Neural progenitor cell (in vitro differentiated cells): ENCODE measurements at regions not wholly inside any gene's neighbourhood (a gene's known extent, or its start where the extent isn't known, plus 50 kb on each side); places are given as distances from the start of the nearest gene placed in this dataset.

Experiments
- DNase-seq: peaks from one replicate; pipeline ENCODE4 v3.0.0-alpha.2; 2016; ENCODE audit warnings: low spot score
- H2AFZ ChIP-seq: fragments of 200-600 bp; sonication (generic); replicated peaks from 2 replicates; pipeline ENCODE4 v1.6.1; 2016; ENCODE audit warnings: antibody characterized with exemption
- H3F3A ChIP-seq: fragments of 200-600 bp; sonication (generic); 2 replicates; pipeline ENCODE4 v1.6.1; 2016; ENCODE audit warnings: antibody characterized with exemption, low read depth
- H3K27ac ChIP-seq: fragments of 200-600 bp; sonication (generic); 2 replicates; pipeline ENCODE4 v1.5.1; 2016; ENCODE audit warnings: mild to moderate bottlenecking
- H3K27me3 ChIP-seq: fragments of 200-600 bp; sonication (generic); 2 replicates; pipeline ENCODE4 v1.6.1; 2016; ENCODE audit warnings: mild to moderate bottlenecking, moderate library complexity
- H3K36me3 ChIP-seq: fragments of 200-600 bp; sonication (generic); 2 replicates; pipeline ENCODE4 v1.5.1; 2016
- H3K4me1 ChIP-seq: fragments of 200-600 bp; sonication (generic); 2 replicates; pipeline ENCODE4 v1.6.1; 2016; ENCODE audit warnings: mixed run types
- H3K4me2 ChIP-seq: fragments of 200-600 bp; sonication (generic); 2 replicates; pipeline ENCODE4 v1.6.1; 2016
- H3K4me3 ChIP-seq: fragments of 200-600 bp; sonication (generic); 2 replicates; pipeline ENCODE4 v1.5.1; 2016
- H3K79me2 ChIP-seq: fragments of 200-600 bp; sonication (generic); 2 replicates; pipeline ENCODE4 v1.6.1; 2016; ENCODE audit warnings: low read depth
- H3K9ac ChIP-seq: fragments of 200-600 bp; sonication (generic); 2 replicates; pipeline ENCODE4 v1.6.1; 2016
- H3K9me3 ChIP-seq: fragments of 200-600 bp; sonication (generic); 2 replicates; pipeline ENCODE4 v1.5.1; 2016; ENCODE audit warnings: low read depth
- H4K20me1 ChIP-seq: fragments of 200-600 bp; sonication (generic); 2 replicates; pipeline ENCODE4 v1.6.1; 2016; ENCODE audit warnings: low read depth
- H3K27ac Mint-ChIP-seq: 3 replicates; pipeline ENCODE4 v1.8.0; 2021; ENCODE audit warnings: mixed read lengths
- H3K27me3 Mint-ChIP-seq: 2 replicates; pipeline ENCODE4 v1.8.0; 2022; ENCODE audit warnings: low read depth, mild to moderate bottlenecking, inconsistent platforms, moderate library complexity, mixed read lengths; ENCODE audit not compliant: insufficient read depth
- H3K36me3 Mint-ChIP-seq: 3 replicates; pipeline ENCODE4 v1.8.0; 2021; ENCODE audit warnings: mixed read lengths
- H3K4me1 Mint-ChIP-seq: 3 replicates; pipeline ENCODE4 v1.8.0; 2021; ENCODE audit warnings: mixed read lengths
- H3K4me3 Mint-ChIP-seq: 3 replicates; pipeline ENCODE4 v1.8.0; 2021; ENCODE audit warnings: mild to moderate bottlenecking, moderate library complexity, mixed read lengths
- H3K9me3 Mint-ChIP-seq: 3 replicates; pipeline ENCODE4 v1.8.0; 2020; ENCODE audit warnings: mixed read lengths
- CTCF ChIP-seq: fragments of 200-600 bp; sonication (generic); IDR thresholded peaks from 2 replicates; pipeline ENCODE4 v1.5.1; 2017; ENCODE audit warnings: antibody characterized with exemption, mild to moderate bottlenecking
- EZH2 ChIP-seq: fragments of 200-600 bp; sonication (generic); IDR thresholded peaks from 2 replicates; pipeline ENCODE4 v1.6.1; 2017; ENCODE audit warnings: antibody characterized with exemption, mild to moderate bottlenecking, moderate library complexity
- EZH2phosphoT487 ChIP-seq: fragments of 200-600 bp; sonication (generic); IDR thresholded peaks from 2 replicates; pipeline ENCODE4 v1.6.1; 2017; ENCODE audit warnings: antibody characterized with exemption

- no peak for TF ChIP-seq EZH2phosphoT487
- TF ChIP-seq CTCF = no peak
- no peak for TF ChIP-seq EZH2
- Histone ChIP-seq H3K79me2 (no peaks in the 10 kb centered on the region), H3K4me2 (no peak overlapping the region), H3K36me3 (no peaks in the 10 kb centered on the region), H3K9me3 (no peaks in the 10 kb centered on the region), H3K27me3 (no peaks in the 10 kb centered on the region), H3K4me1 (peaks cover 6% of the 10 kb centered on the region), H3K9ac (no peak overlapping the region), H2AFZ (no peak overlapping the region), H4K20me1 (no peaks in the 10 kb centered on the region), H3F3A (no peaks in the 10 kb centered on the region), H3K27ac (no peak overlapping the region), H3K4me3 (no peak overlapping the region)
- no peak for DNase-seq
- Mint-ChIP-seq H3K4me1 (peaks cover 9% of the 10 kb centered on the region), H3K4me3 (no peak overlapping the region), H3K9me3 (peaks cover 3% of the 10 kb centered on the region), H3K27ac (no peak overlapping the region), H3K27me3 (peaks cover 36% of the 10 kb centered on the region), H3K36me3 (peaks cover 2% of the 10 kb centered on the region)
These were observed 247.1 kb downstream of the BCL11B start for GRCh38 chr14:99024926-99025325.

- Histone ChIP-seq H3K9ac (no peak overlapping the region), H3K79me2 (no peaks in the 10 kb centered on the region), H3K27ac (no peak overlapping the region), H2AFZ (no peak overlapping the region), H3K9me3 (no peaks in the 10 kb centered on the region), H3K27me3 (no peaks in the 10 kb centered on the region), H3K4me1 (peaks cover 6% of the 10 kb centered on the region), H4K20me1 (no peaks in the 10 kb centered on the region), H3K36me3 (no peaks in the 10 kb centered on the region), H3K4me2 (no peak overlapping the region), H3F3A (no peaks in the 10 kb centered on the region), H3K4me3 (no peak overlapping the region)
- Mint-ChIP-seq H3K4me3 (no peak overlapping the region), H3K27me3 (peaks cover 33% of the 10 kb centered on the region), H3K9me3 (peaks cover 3% of the 10 kb centered on the region), H3K4me1 (peaks cover 11% of the 10 kb centered on the region), H3K36me3 (peaks cover 2% of the 10 kb centered on the region), H3K27ac (no peak overlapping the region)
- no peak for TF ChIP-seq CTCF
- no peak for TF ChIP-seq EZH2phosphoT487
- TF ChIP-seq EZH2 = no peak
- no peak for DNase-seq
These were observed 246.6 kb downstream of the BCL11B start for GRCh38 chr14:99025418-99025817.

GRCh38 chr14:99026471-99026870, 245.5 kb downstream of the BCL11B start:
- peaks cover 3% of the 10 kb centered on the region for H3K9me3 Mint-ChIP-seq
- H3K4me3 Mint-ChIP-seq = no peak overlapping the region
- Histone ChIP-seq H3K79me2 (no peaks in the 10 kb centered on the region), H3K9me3 (no peaks in the 10 kb centered on the region), H3K9ac (no peak overlapping the region), H3K4me1 (peaks cover 6% of the 10 kb centered on the region), H2AFZ (no peak overlapping the region), H3K27me3 (no peaks in the 10 kb centered on the region), H3F3A (no peaks in the 10 kb centered on the region), H4K20me1 (no peaks in the 10 kb centered on the region), H3K4me2 (no peak overlapping the region), H3K36me3 (no peaks in the 10 kb centered on the region), H3K4me3 (no peak overlapping the region), H3K27ac (no peak overlapping the region)
- H3K4me1 Mint-ChIP-seq = peaks cover 5% of the 10 kb centered on the region
- H3K27me3 Mint-ChIP-seq = peaks cover 34% of the 10 kb centered on the region
- H3K36me3 Mint-ChIP-seq = peaks cover 2% of the 10 kb centered on the region
- no peak for TF ChIP-seq CTCF
- no peak for TF ChIP-seq EZH2phosphoT487
- TF ChIP-seq EZH2 = no peak
- H3K27ac Mint-ChIP-seq = peak overlapping the region; percentile 29
- DNase-seq = no peak
